IMR-90 (cell line): ENCODE measurements at regions not wholly inside any gene's neighbourhood (a gene's known extent, or its start where the extent isn't known, plus 50 kb on each side); places are given as distances from the start of the nearest gene placed in this dataset.
"Not testable (repeated sequence)": the region's sequence is repeated elsewhere in the genome, so short reads cannot be mapped to it uniquely, and the experiment has no call there.

Experiments used
- ATAC-seq: fragments of 200-7000 bp; cut with Tn5 transposase; 2 replicates; pipeline ENCODE4 v1.9.1; 2020; ENCODE audit warnings: low read depth, mild to moderate bottlenecking, moderate library complexity
- BruUV-seq: library from RNA; stranded (reverse); fragments of 400-500 nt; replicated peaks from 2 replicates; lab custom pipeline; 2021; lab: Mats Ljungman, UMichigan
- CTCF ChIA-PET: fragments of 300-600 bp; formaldehyde crosslinking; extraction: SDS; loops from one replicate; lab custom pipeline; 2021; ENCODE audit warnings: antibody characterized with exemption; lab: Yijun Ruan, JAX
- POLR2A ChIA-PET: fragments of 300-600 bp; sonication (Branson Sonifier 250); formaldehyde crosslinking; loops from one replicate; lab custom pipeline; 2022; ENCODE audit warnings: antibody characterized with exemption; ENCODE audit not compliant: unreplicated experiment; lab: Charles Lee
- DNase-seq: peaks from one replicate; pipeline ENCODE4 v3.0.0; 2013
- H2AFZ ChIP-seq: replicated peaks from 2 replicates; pipeline ENCODE3; 2013; ENCODE audit warnings: low read length, mild to moderate bottlenecking; ENCODE audit not compliant: poor library complexity
- H2AK5ac ChIP-seq: 2 replicates; pipeline ENCODE4 v1.6.1; 2013; ENCODE audit warnings: low read depth, low read length, inconsistent platforms
- H2AK9ac ChIP-seq: replicated peaks from 2 replicates; pipeline ENCODE3; 2013; ENCODE audit warnings: mild to moderate bottlenecking, low read depth, low read length, moderate library complexity; ENCODE audit not compliant: poor library complexity
- H2BK120ac ChIP-seq: 2 replicates; pipeline ENCODE4 v1.6.1; 2013; ENCODE audit warnings: low read depth, low read length, inconsistent platforms
- H2BK15ac ChIP-seq: 3 replicates; pipeline ENCODE4 v1.6.1; 2013; ENCODE audit warnings: low read depth, low read length, inconsistent platforms
- H2BK20ac ChIP-seq: 2 replicates; pipeline ENCODE4 v1.6.1; 2013; ENCODE audit warnings: low read depth, mild to moderate bottlenecking, inconsistent platforms, low read length, moderate library complexity
- H2BK5ac ChIP-seq: 2 replicates; pipeline ENCODE4 v1.6.1; 2013; ENCODE audit warnings: mild to moderate bottlenecking, low read depth, low read length, inconsistent platforms; ENCODE audit not compliant: poor library complexity, severe bottlenecking
- H3K14ac ChIP-seq: replicated peaks from 2 replicates; pipeline ENCODE4 v1.6.1; 2013; ENCODE audit warnings: low read depth, low read length, inconsistent platforms
- H3K18ac ChIP-seq: 2 replicates; pipeline ENCODE4 v1.6.1; 2013; ENCODE audit warnings: low read depth, low read length, control low read depth
- H3K23ac ChIP-seq: 2 replicates; pipeline ENCODE4 v1.6.1; 2013; ENCODE audit warnings: low read depth, low read length, inconsistent platforms
- H3K27ac ChIP-seq: 2 replicates; pipeline ENCODE4 v1.5.1; 2013; ENCODE audit warnings: mild to moderate bottlenecking, control low read depth, low read length; ENCODE audit not compliant: insufficient read depth
- H3K27me3 ChIP-seq: 2 replicates; pipeline ENCODE4 v1.6.1; 2013; ENCODE audit warnings: low read length; ENCODE audit not compliant: control insufficient read depth, insufficient read depth
- H3K36me3 ChIP-seq: 2 replicates; pipeline ENCODE4 v1.6.1; 2013; ENCODE audit warnings: low read length, mixed read lengths; ENCODE audit not compliant: control insufficient read depth, insufficient read depth
- H3K4ac ChIP-seq: 2 replicates; pipeline ENCODE4 v1.6.1; 2013; ENCODE audit warnings: low read depth, low read length, inconsistent platforms
- H3K4me1 ChIP-seq: 2 replicates; pipeline ENCODE4 v1.6.1; 2013; ENCODE audit warnings: low read length, mixed read lengths; ENCODE audit not compliant: control insufficient read depth, insufficient read depth
- H3K4me2 ChIP-seq: 2 replicates; pipeline ENCODE4 v1.6.1; 2013; ENCODE audit warnings: low read depth, mild to moderate bottlenecking, control low read depth, low read length, moderate library complexity
- H3K4me3 ChIP-seq: 2 replicates; pipeline ENCODE4 v1.5.1; 2013; ENCODE audit warnings: low read depth, mild to moderate bottlenecking, control low read depth, low read length, moderate library complexity; ENCODE audit not compliant: insufficient read depth
- H3K56ac ChIP-seq: 2 replicates; pipeline ENCODE4 v1.6.1; 2013; ENCODE audit warnings: low read length, inconsistent platforms; ENCODE audit not compliant: insufficient read depth; ENCODE audit errors: extremely low read depth
- H3K79me1 ChIP-seq, 2 experiments: 2 replicates each; pipeline ENCODE4 v1.6.1; 2013; ENCODE audit warnings: low read length in 2 of 2, inconsistent platforms in 1 of 2, low read depth in 1 of 2
- H3K9ac ChIP-seq: 2 replicates; pipeline ENCODE4 v1.6.1; 2013; ENCODE audit warnings: low read depth, low read length, control low read depth
- H3K9me1 ChIP-seq: 2 replicates; pipeline ENCODE4 v1.6.1; 2013; ENCODE audit warnings: low read length, inconsistent platforms; ENCODE audit not compliant: insufficient read depth
- H3K9me3 ChIP-seq: 2 replicates; pipeline ENCODE4 v1.6.1; 2013; ENCODE audit warnings: low read length; ENCODE audit not compliant: control insufficient read depth, insufficient read depth
- H4K20me1 ChIP-seq: 2 replicates; pipeline ENCODE4 v1.6.1; 2013; ENCODE audit warnings: low read length, inconsistent platforms; ENCODE audit not compliant: insufficient read depth
- H4K5ac ChIP-seq: 2 replicates; pipeline ENCODE4 v1.6.1; 2013; ENCODE audit warnings: mild to moderate bottlenecking, low read depth, low read length, control low read depth
- H4K8ac ChIP-seq, 2 experiments: 2 replicates each; pipeline ENCODE4 v1.6.1; 2013; ENCODE audit warnings: low read depth in 2 of 2, low read length in 2 of 2, control low read depth in 1 of 2, inconsistent platforms in 1 of 2
- H4K91ac ChIP-seq: 2 replicates; pipeline ENCODE4 v1.6.1; 2013; ENCODE audit warnings: low read depth, low read length, inconsistent platforms; ENCODE audit not compliant: insufficient read depth
- BHLHE40 ChIP-seq: fragments of 150-350 bp; IDR thresholded peaks from 2 replicates; pipeline ENCODE4 v1.6.1; 2016; ENCODE audit warnings: mild to moderate bottlenecking, low read depth, low read length
- MAZ ChIP-seq: IDR thresholded peaks from 2 replicates; pipeline ENCODE4 v1.6.1; 2012; ENCODE audit warnings: low read depth, mild to moderate bottlenecking, low read length, improper control_type of control experiment, moderate library complexity, borderline replicate concordance
- MXI1 ChIP-seq: IDR thresholded peaks from 2 replicates; pipeline ENCODE4 v1.6.1; 2012; ENCODE audit warnings: low read depth, mild to moderate bottlenecking, low read length, moderate library complexity, borderline replicate concordance
- RCOR1 ChIP-seq: IDR thresholded peaks from 2 replicates; pipeline ENCODE4 v1.6.1; 2012; ENCODE audit warnings: mild to moderate bottlenecking, low read length, improper control_type of control experiment; ENCODE audit not compliant: insufficient replicate concordance
- WGBS, 2 experiments: methylation state at CpG; one replicate each; pipeline versions ENCODE4 v1.1.5 to v1.1.7; 2013; ENCODE audit warnings: missing lambda C conversion rate in 2 of 2; ENCODE audit not compliant: insufficient read length in 1 of 2; ENCODE audit errors: extremely low coverage in 2 of 2; 5-methylcytosine and 5-hydroxymethylcytosine counted together
- dilution Hi-C: fragments of 300-500 bp; cut with HindIII; formaldehyde crosslinking; loops from one replicate; pipeline ENCODE4 v1.14.3; 2018; ENCODE audit warnings: low sequenced_read_pairs; ENCODE audit not compliant: unreplicated experiment
- in situ Hi-C: fragments of 300-500 bp; cut with MboI; formaldehyde crosslinking; loops from 3 replicates; pipeline ENCODE4 v1.14.3; 2019; ENCODE audit warnings: low sequenced_read_pairs, inconsistent platforms, mixed read lengths
- intact Hi-C: fragments of 100-400 bp; cut with micrococcal nuclease; formaldehyde crosslinking; loops from 2 replicates; pipeline ENCODE4 v1.10.0; 2022

GRCh38 chr2:122034777-122035176, 279.3 kb downstream of the TSN start:
- no peak overlapping the region for H4K8ac ChIP-seq
- no peak overlapping the region for H3K4me2 ChIP-seq
- H3K79me1 ChIP-seq: no peaks in the 10 kb centered on the region
- H3K27me3 ChIP-seq: no peaks in the 10 kb centered on the region
- no peaks in the 10 kb centered on the region for H3K9me3 ChIP-seq
- H2BK20ac ChIP-seq: no peak overlapping the region
- H3K9me1 ChIP-seq: no peaks in the 10 kb centered on the region
- H4K91ac ChIP-seq: no peak overlapping the region
- no peak overlapping the region for H3K18ac ChIP-seq
- DNase-seq: no peak
- H3K23ac ChIP-seq: no peak overlapping the region
- dilution Hi-C loops (no loop called here), in situ Hi-C loops (no loop called here), intact Hi-C loops (no loop called here)
- TF ChIP-seq MXI1 (no peak), RCOR1 (no peak), MAZ (no peak), BHLHE40 (no peak)
- H2BK120ac ChIP-seq: no peak overlapping the region
- no peak overlapping the region for H2BK5ac ChIP-seq
- H3K56ac ChIP-seq: no peak overlapping the region
- no peaks in the 10 kb centered on the region for H3K4me1 ChIP-seq
- no peak overlapping the region for H2AK5ac ChIP-seq
- ChIA-PET POLR2A (no interaction called here), CTCF (no interaction called here)
- no peak overlapping the region for H2BK15ac ChIP-seq
- no peaks in the 10 kb centered on the region for H4K20me1 ChIP-seq
- BruUV-seq: no TSS peak
- no peak overlapping the region for H3K9ac ChIP-seq
- H2AFZ ChIP-seq: no peak overlapping the region
- H3K14ac ChIP-seq: no peak overlapping the region
- H4K5ac ChIP-seq: no peak overlapping the region
- H3K36me3 ChIP-seq: no peaks in the 10 kb centered on the region
- no peak overlapping the region for H3K4me3 ChIP-seq
- no peak overlapping the region for H2AK9ac ChIP-seq
- WGBS, 2 experiments: no CpG with 5 or more reads among the region's 4 CpGs
- no peak overlapping the region for H3K4ac ChIP-seq
- ATAC-seq: no peak
- H3K27ac ChIP-seq: no peak overlapping the region

GRCh38 chr2:122038816-122039215, 283.4 kb downstream of the TSN start:
- in situ Hi-C loops, H3K9ac ChIP-seq, BruUV-seq, intact Hi-C loops, H3K4me2 ChIP-seq, DNase-seq, CTCF ChIA-PET, H2BK20ac ChIP-seq, H2BK120ac ChIP-seq, H3K56ac ChIP-seq, H3K4ac ChIP-seq, H3K36me3 ChIP-seq, H3K4me1 ChIP-seq, H2AFZ ChIP-seq, H2AK9ac ChIP-seq, H3K79me1 ChIP-seq, H4K5ac ChIP-seq, H3K9me1 ChIP-seq, H3K9me3 ChIP-seq, H4K8ac ChIP-seq, POLR2A ChIA-PET, H3K27me3 ChIP-seq, ATAC-seq, dilution Hi-C loops, H2BK15ac ChIP-seq, H2AK5ac ChIP-seq, H3K14ac ChIP-seq, H3K18ac ChIP-seq, H3K27ac ChIP-seq, H4K91ac ChIP-seq, H2BK5ac ChIP-seq, H4K20me1 ChIP-seq, H3K4me3 ChIP-seq, H3K23ac ChIP-seq: not testable (repeated sequence)
- no CpG with 5 or more reads among the region's 4 CpGs for WGBS, 2 experiments
